Neural progenitor cell (in vitro differentiated cells): ENCODE measurements at regions not wholly inside any gene's neighbourhood (a gene's known extent, or its start where the extent isn't known, plus 50 kb on each side); places are given as distances from the start of the nearest gene placed in this dataset.

Experiments used
- DNase-seq: peaks from one replicate; pipeline ENCODE4 v3.0.0-alpha.2; 2016; ENCODE audit warnings: low spot score
- H2AFZ ChIP-seq: fragments of 200-600 bp; sonication (generic); replicated peaks from 2 replicates; pipeline ENCODE4 v1.6.1; 2016; ENCODE audit warnings: antibody characterized with exemption
- H3F3A ChIP-seq: fragments of 200-600 bp; sonication (generic); 2 replicates; pipeline ENCODE4 v1.6.1; 2016; ENCODE audit warnings: antibody characterized with exemption, low read depth
- H3K27ac ChIP-seq: fragments of 200-600 bp; sonication (generic); 2 replicates; pipeline ENCODE4 v1.5.1; 2016; ENCODE audit warnings: mild to moderate bottlenecking
- H3K27me3 ChIP-seq: fragments of 200-600 bp; sonication (generic); 2 replicates; pipeline ENCODE4 v1.6.1; 2016; ENCODE audit warnings: mild to moderate bottlenecking, moderate library complexity
- H3K36me3 ChIP-seq: fragments of 200-600 bp; sonication (generic); 2 replicates; pipeline ENCODE4 v1.5.1; 2016
- H3K4me1 ChIP-seq: fragments of 200-600 bp; sonication (generic); 2 replicates; pipeline ENCODE4 v1.6.1; 2016; ENCODE audit warnings: mixed run types
- H3K4me2 ChIP-seq: fragments of 200-600 bp; sonication (generic); 2 replicates; pipeline ENCODE4 v1.6.1; 2016
- H3K4me3 ChIP-seq: fragments of 200-600 bp; sonication (generic); 2 replicates; pipeline ENCODE4 v1.5.1; 2016
- H3K79me2 ChIP-seq: fragments of 200-600 bp; sonication (generic); 2 replicates; pipeline ENCODE4 v1.6.1; 2016; ENCODE audit warnings: low read depth
- H3K9ac ChIP-seq: fragments of 200-600 bp; sonication (generic); 2 replicates; pipeline ENCODE4 v1.6.1; 2016
- H3K9me3 ChIP-seq: fragments of 200-600 bp; sonication (generic); 2 replicates; pipeline ENCODE4 v1.5.1; 2016; ENCODE audit warnings: low read depth
- H4K20me1 ChIP-seq: fragments of 200-600 bp; sonication (generic); 2 replicates; pipeline ENCODE4 v1.6.1; 2016; ENCODE audit warnings: low read depth
- H3K27ac Mint-ChIP-seq: 3 replicates; pipeline ENCODE4 v1.8.0; 2021; ENCODE audit warnings: mixed read lengths
- H3K27me3 Mint-ChIP-seq: 2 replicates; pipeline ENCODE4 v1.8.0; 2022; ENCODE audit warnings: low read depth, mild to moderate bottlenecking, inconsistent platforms, moderate library complexity, mixed read lengths; ENCODE audit not compliant: insufficient read depth
- H3K36me3 Mint-ChIP-seq: 3 replicates; pipeline ENCODE4 v1.8.0; 2021; ENCODE audit warnings: mixed read lengths
- H3K4me1 Mint-ChIP-seq: 3 replicates; pipeline ENCODE4 v1.8.0; 2021; ENCODE audit warnings: mixed read lengths
- H3K4me3 Mint-ChIP-seq: 3 replicates; pipeline ENCODE4 v1.8.0; 2021; ENCODE audit warnings: mild to moderate bottlenecking, moderate library complexity, mixed read lengths
- H3K9me3 Mint-ChIP-seq: 3 replicates; pipeline ENCODE4 v1.8.0; 2020; ENCODE audit warnings: mixed read lengths
- CTCF ChIP-seq: fragments of 200-600 bp; sonication (generic); IDR thresholded peaks from 2 replicates; pipeline ENCODE4 v1.5.1; 2017; ENCODE audit warnings: antibody characterized with exemption, mild to moderate bottlenecking
- EZH2 ChIP-seq: fragments of 200-600 bp; sonication (generic); IDR thresholded peaks from 2 replicates; pipeline ENCODE4 v1.6.1; 2017; ENCODE audit warnings: antibody characterized with exemption, mild to moderate bottlenecking, moderate library complexity
- EZH2phosphoT487 ChIP-seq: fragments of 200-600 bp; sonication (generic); IDR thresholded peaks from 2 replicates; pipeline ENCODE4 v1.6.1; 2017; ENCODE audit warnings: antibody characterized with exemption

- Histone ChIP-seq H3K4me2 (no peak overlapping the region), H3K79me2 (no peaks in the 10 kb centered on the region), H3K9me3 (no peaks in the 10 kb centered on the region), H3K9ac (no peak overlapping the region), H3F3A (no peaks in the 10 kb centered on the region), H4K20me1 (no peaks in the 10 kb centered on the region), H3K36me3 (no peaks in the 10 kb centered on the region), H2AFZ (no peak overlapping the region), H3K27ac (no peak overlapping the region), H3K4me1 (no peaks in the 10 kb centered on the region), H3K4me3 (no peak overlapping the region), H3K27me3 (no peaks in the 10 kb centered on the region)
- Mint-ChIP-seq H3K4me3 (no peak overlapping the region), H3K36me3 (no peaks in the 10 kb centered on the region), H3K9me3 (no peaks in the 10 kb centered on the region), H3K27me3 (peaks cover 5% of the 10 kb centered on the region), H3K4me1 (peaks cover 28% of the 10 kb centered on the region), H3K27ac (peak overlapping the region; percentile 5)
- no peak for DNase-seq
- TF ChIP-seq EZH2: no peak
- TF ChIP-seq CTCF: no peak
- TF ChIP-seq EZH2phosphoT487: no peak
Measured at GRCh38 chr6:163724196-163724595, 309.7 kb downstream of the QKI start.

- Mint-ChIP-seq H3K27me3 (peaks cover 5% of the 10 kb centered on the region), H3K4me1 (peaks cover 24% of the 10 kb centered on the region), H3K9me3 (no peaks in the 10 kb centered on the region), H3K36me3 (no peaks in the 10 kb centered on the region), H3K4me3 (no peak overlapping the region), H3K27ac (peak overlapping the region; percentile 23)
- Histone ChIP-seq H3K9me3 (no peaks in the 10 kb centered on the region), H4K20me1 (no peaks in the 10 kb centered on the region), H3K79me2 (no peaks in the 10 kb centered on the region), H3K4me1 (no peaks in the 10 kb centered on the region), H3F3A (no peaks in the 10 kb centered on the region), H2AFZ (no peak overlapping the region), H3K9ac (no peak overlapping the region), H3K4me3 (no peak overlapping the region), H3K4me2 (no peak overlapping the region), H3K27ac (no peak overlapping the region), H3K27me3 (no peaks in the 10 kb centered on the region), H3K36me3 (no peaks in the 10 kb centered on the region)
- TF ChIP-seq EZH2 (no peak), CTCF (no peak), EZH2phosphoT487 (no peak)
- no peak for DNase-seq
Measured at GRCh38 chr6:163723759-163724158, 309.2 kb downstream of the QKI start.

- no peaks in the 10 kb centered on the region for H3K27me3 ChIP-seq
- H3K4me3 ChIP-seq: no peak overlapping the region
- H3K27ac ChIP-seq: no peak overlapping the region
- H3K36me3 ChIP-seq: no peaks in the 10 kb centered on the region
- no peak for TF ChIP-seq EZH2
- TF ChIP-seq EZH2phosphoT487: no peak
- TF ChIP-seq CTCF: no peak
- H2AFZ ChIP-seq: no peak overlapping the region
- peaks cover 5% of the 10 kb centered on the region for H3K27me3 Mint-ChIP-seq
- no peaks in the 10 kb centered on the region for H3K9me3 ChIP-seq
- H4K20me1 ChIP-seq: no peaks in the 10 kb centered on the region
- DNase-seq: no peak
- H3K4me2 ChIP-seq: no peak overlapping the region
- H3K4me3 Mint-ChIP-seq: no peak overlapping the region
- no peaks in the 10 kb centered on the region for H3K79me2 ChIP-seq
- H3K27ac Mint-ChIP-seq: peak overlapping the region; percentile 10
- peaks cover 6% of the 10 kb centered on the region for H3K9me3 Mint-ChIP-seq
- H3F3A ChIP-seq: no peaks in the 10 kb centered on the region
- H3K4me1 ChIP-seq: no peaks in the 10 kb centered on the region
- peaks cover 26% of the 10 kb centered on the region for H3K4me1 Mint-ChIP-seq
- no peaks in the 10 kb centered on the region for H3K36me3 Mint-ChIP-seq
- no peak overlapping the region for H3K9ac ChIP-seq
Measured at GRCh38 chr6:163721922-163722692, 307.6 kb downstream of the QKI start.
